GM19239 (cell line): ENCODE measurements at regions not wholly inside any gene's neighbourhood (a gene's known extent, or its start where the extent isn't known, plus 50 kb on each side); places are given as distances from the start of the nearest gene placed in this dataset.

Source experiments
- DNase-seq: peaks from one replicate; pipeline ENCODE4 v3.0.0; 2011; ENCODE audit warnings: low spot score; ENCODE audit not compliant: insufficient read length
- FAIRE-seq: peaks from 2 replicates; lab custom pipeline; 2011; peaks lifted over from hg19 to GRCh38; lab: Jason Lieb, UNC

DNA sequence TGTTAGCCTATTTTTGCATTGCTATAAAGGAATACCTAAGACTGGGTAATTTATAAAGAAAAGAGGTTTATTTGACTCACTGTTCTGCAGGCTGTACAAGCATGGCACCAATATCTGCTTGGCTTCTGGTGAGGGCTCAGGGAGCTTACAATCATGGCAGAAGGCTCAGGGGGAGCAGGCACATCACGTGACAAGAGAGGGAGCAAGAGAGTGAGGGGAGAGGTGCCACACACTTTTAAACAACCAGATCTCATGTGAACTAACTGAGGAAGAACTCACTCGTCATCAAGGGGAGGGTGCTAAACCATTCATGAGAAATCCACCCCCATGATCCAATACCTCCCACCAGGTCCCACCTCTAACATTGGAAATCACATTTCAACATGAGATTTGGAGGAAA is 73.9 kb upstream of the ADCY1 start:
- FAIRE-seq (no peak), DNase-seq (no peak)

DNA sequence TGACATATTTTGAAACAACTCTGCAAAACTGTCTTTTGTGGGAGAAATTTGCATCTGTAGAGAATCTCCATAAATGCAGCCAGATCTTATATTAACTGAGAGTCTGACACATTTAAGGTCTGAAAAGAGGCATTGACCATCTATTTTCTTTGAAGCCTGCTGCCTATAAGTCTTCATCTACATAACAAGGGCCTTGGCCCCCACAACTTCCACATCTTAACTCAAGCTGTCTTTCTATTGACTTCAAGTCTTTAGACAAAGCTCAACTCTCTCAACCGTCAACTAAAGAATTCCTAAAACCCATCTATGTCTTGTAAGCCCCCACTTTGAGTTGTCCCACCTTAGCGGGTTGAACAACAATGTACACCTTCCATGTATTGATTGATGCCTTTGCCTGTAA is 72.4 kb upstream of the ADCY1 start:
- FAIRE-seq (no peak), DNase-seq (no peak)

DNA sequence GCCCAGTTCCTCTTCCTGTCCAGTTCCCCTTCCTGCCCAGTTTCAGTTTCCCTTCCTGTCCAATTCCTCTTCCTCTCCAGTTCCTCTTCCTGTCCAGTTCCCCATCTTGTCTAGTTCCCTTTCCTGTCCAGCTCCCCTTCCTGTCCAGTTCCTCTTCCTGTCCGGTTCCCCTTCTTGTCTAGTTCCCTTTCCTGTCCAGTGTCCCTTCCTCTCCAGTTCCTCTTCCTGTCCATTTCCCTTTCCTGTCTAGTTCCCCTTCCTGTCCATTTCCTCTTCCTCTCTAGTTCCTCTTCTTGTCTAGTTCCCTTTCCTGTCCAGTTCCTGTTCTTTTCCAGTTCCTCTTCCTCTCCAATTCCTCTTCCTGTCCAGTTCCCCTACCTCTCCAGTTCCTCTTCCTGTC is 68.1 kb upstream of the ADCY1 start:
- FAIRE-seq: no peak
- DNase-seq: no peak

DNA sequence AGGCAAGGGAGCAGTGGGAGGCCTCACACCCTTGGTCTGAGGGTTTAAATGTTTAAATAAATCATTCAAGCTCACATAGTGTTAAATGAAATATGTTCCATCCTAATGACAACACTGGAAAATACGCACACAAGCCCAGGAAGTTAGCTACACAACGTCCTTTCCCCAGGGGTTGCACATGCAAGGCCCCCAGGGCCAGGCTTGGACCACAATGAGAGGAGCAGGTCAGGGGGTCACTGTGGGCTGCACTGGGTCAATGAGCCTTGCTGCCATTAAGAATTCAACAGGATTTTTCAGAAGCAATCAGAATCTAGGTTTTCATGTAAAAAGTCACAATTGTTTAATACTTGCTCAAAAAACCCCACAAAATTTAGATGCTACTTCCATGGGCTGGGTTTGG is 64.9 kb upstream of the ADCY1 start:
- FAIRE-seq: no peak
- DNase-seq: no peak

DNA sequence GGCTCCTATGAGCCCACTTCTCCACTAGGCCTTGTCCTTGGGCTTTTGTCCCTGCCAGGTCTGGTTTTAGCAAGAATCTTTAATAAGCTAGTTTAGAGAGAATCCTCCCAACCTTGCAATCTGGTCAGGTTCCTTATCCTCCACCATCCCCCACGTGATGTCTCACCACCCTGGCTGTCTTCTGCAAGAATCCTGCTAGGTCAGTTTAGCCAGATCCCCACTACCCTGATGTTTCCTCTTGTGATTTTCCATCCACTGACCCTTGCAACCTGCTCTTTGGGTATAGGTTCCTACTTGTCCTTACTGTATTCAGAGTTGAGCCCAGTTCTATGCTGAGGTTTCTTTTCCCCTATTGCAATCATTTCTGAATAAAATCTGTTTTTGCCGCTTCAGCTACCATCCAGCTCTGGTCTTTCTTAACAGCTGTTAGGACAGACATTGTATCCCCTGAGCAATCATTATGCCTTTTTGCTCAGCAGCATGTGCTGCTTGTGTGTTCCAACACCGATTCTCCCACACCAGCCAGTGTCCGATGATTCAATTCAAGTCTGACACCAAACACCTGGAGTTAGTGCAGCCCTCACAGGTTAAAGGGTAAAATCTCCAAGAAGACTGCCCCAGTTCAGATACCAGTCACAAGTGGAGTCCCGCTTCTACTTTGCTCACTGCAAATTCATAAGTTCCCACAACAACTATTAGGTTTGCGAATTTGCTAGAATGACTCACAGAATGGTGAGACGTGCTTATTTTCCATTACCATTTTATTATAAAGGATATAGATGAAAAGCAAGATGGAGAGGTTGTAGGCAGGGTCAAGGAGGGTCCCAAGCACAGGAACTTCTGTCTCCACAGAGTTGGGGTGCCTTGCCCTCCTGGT is 62.2 kb upstream of the ADCY1 start:
- FAIRE-seq (no peak), DNase-seq (no peak)

DNA sequence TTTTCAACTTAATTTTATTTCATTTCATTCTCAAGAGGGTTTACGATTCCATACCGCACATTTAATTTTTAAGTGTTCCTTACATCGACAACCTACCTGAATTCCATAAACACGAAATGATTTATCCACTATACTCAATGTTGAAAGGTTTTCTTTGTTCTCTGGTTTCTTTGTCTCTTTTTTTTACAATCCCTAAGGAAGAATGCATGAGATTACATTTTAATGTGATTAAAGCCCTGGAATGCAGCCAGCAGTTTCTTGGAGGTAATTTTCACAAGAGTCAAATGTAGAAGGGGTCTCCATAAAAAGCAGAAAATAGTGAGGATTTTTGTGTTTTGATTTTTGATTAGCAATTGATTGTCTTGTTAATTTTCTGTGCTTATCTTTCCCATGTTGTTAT is 59.2 kb upstream of the ADCY1 start:
- FAIRE-seq (no peak), DNase-seq (no peak)

DNA sequence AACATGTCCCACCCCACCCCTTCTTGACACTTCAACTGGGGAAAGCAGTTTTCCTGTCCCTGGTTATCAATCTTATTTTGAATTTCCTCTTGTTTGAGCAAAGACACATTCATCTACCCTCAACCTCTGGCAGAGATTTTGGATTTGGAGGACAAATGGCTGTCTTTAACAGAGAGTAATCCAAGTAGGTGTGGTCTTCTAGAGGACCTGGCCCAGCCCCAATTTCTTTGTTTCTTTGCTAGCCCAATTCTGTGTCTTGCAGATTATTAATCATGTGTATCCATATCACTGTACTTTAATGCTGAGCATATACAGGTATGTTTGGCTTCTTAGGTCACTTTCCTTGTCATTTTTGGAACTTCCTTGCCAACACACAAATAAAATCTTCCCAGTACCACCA is 58.8 kb upstream of the ADCY1 start:
- no peak for DNase-seq
- no peak for FAIRE-seq
